IPS-18a (cell line): ENCODE measurements at regions not wholly inside any gene's neighbourhood (a gene's known extent, or its start where the extent isn't known, plus 50 kb on each side); places are given as distances from the start of the nearest gene placed in this dataset.

ENCODE experiments used
- H3K27ac ChIP-seq: one replicate; pipeline ENCODE4 v1.5.1; 2013; ENCODE audit warnings: low read length
- H3K27me3 ChIP-seq: one replicate; pipeline ENCODE4 v1.6.1; 2013; ENCODE audit warnings: mild to moderate bottlenecking, low read length; ENCODE audit not compliant: control insufficient read depth, insufficient read depth
- H3K36me3 ChIP-seq: one replicate; pipeline ENCODE4 v1.6.1; 2013; ENCODE audit warnings: low read depth, low read length; ENCODE audit not compliant: control insufficient read depth
- H3K4me1 ChIP-seq: one replicate; pipeline ENCODE4 v1.6.1; 2013; ENCODE audit warnings: low read depth, low read length; ENCODE audit not compliant: control insufficient read depth
- H3K4me3 ChIP-seq: one replicate; pipeline ENCODE4 v1.5.1; 2013; ENCODE audit warnings: low read length
- H3K9ac ChIP-seq: one replicate; pipeline ENCODE4 v1.6.1; 2013; ENCODE audit warnings: mild to moderate bottlenecking, low read length, moderate library complexity
- H3K9me3 ChIP-seq: one replicate; pipeline ENCODE4 v1.6.1; 2013; ENCODE audit warnings: low read depth, low read length; ENCODE audit not compliant: control insufficient read depth

DNA sequence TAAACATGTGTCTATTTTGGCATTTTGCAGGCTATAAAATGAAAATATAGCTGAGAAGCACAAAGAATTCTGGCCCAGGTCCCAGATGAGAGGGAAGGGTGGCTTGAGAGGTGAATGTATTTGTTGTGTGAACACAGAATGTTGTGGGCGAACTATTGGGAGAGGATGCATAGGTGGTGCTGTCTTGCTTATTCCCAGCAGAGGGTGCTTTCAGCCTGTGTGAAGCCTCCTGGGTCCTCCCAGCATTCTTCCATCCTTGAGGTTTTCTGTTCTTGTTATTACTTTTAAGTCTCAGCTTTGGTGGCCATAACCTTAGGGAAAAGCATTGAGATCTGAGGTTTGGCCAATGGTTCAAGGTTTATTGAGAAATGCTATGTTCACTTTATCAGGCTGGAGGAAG lies 108.7 kb upstream of the SNX19 start:
- Histone ChIP-seq H3K36me3 (no peaks in the 10 kb centered on the region), H3K9ac (no peak overlapping the region), H3K27me3 (no peaks in the 10 kb centered on the region), H3K4me1 (no peaks in the 10 kb centered on the region), H3K4me3 (no peak overlapping the region), H3K9me3 (no peaks in the 10 kb centered on the region), H3K27ac (no peak overlapping the region)

GRCh38 chr11:131025421-131026125 lies 109.3 kb upstream of the SNX19 start:
- Histone ChIP-seq H3K9ac (no peak overlapping the region), H3K9me3 (no peaks in the 10 kb centered on the region), H3K36me3 (no peaks in the 10 kb centered on the region), H3K4me3 (no peak overlapping the region), H3K27me3 (no peaks in the 10 kb centered on the region), H3K27ac (no peak overlapping the region), H3K4me1 (no peaks in the 10 kb centered on the region)

GRCh38 chr11:131027491-131027890 lies 111.2 kb upstream of the SNX19 start:
- Histone ChIP-seq H3K9me3 (no peaks in the 10 kb centered on the region), H3K4me3 (no peak overlapping the region), H3K27ac (no peak overlapping the region), H3K4me1 (no peaks in the 10 kb centered on the region), H3K36me3 (no peaks in the 10 kb centered on the region), H3K27me3 (no peaks in the 10 kb centered on the region), H3K9ac (no peak overlapping the region)

- Histone ChIP-seq H3K4me1 (peaks cover 10% of the 10 kb centered on the region), H3K27me3 (no peaks in the 10 kb centered on the region), H3K4me3 (no peak overlapping the region), H3K9ac (no peak overlapping the region), H3K36me3 (no peaks in the 10 kb centered on the region), H3K27ac (no peak overlapping the region), H3K9me3 (no peaks in the 10 kb centered on the region)
These were observed 116.9 kb upstream of the SNX19 start for GRCh38 chr11:131033151-131033651.

GRCh38 chr11:131036514-131036913 lies 120.2 kb upstream of the SNX19 start:
- Histone ChIP-seq H3K4me3 (no peak overlapping the region), H3K27me3 (no peaks in the 10 kb centered on the region), H3K9me3 (no peaks in the 10 kb centered on the region), H3K4me1 (peaks cover 10% of the 10 kb centered on the region), H3K9ac (no peak overlapping the region), H3K27ac (no peak overlapping the region), H3K36me3 (no peaks in the 10 kb centered on the region)

- H3K9me3 ChIP-seq: no peaks in the 10 kb centered on the region
These were observed 121.6 kb upstream of the SNX19 start for GRCh38 chr11:131037873-131038272.

DNA sequence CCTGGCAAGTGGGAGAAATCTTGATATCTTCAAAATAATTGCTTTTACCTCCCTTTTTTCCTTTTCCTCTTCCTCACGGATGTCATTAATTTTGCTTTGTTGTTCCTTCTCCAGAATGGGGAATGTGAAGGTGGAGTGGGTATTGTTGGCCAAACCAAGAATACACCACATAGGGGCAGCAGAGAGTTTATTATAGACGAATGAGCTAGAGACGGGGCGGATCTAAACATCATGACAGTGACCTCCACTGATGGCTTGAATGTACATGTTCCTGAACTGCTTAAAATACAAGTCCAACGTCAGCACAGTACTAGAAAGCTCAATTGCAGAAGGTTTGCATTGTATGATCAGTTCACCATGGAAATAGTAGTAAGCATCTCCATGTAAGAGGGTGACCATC lies 122.3 kb upstream of the SNX19 start:
- no peak overlapping the region for H3K4me3 ChIP-seq
- peaks cover under 1% of the 10 kb centered on the region for H3K4me1 ChIP-seq
- no peaks in the 10 kb centered on the region for H3K36me3 ChIP-seq
- no peak overlapping the region for H3K27ac ChIP-seq
- no peaks in the 10 kb centered on the region for H3K9me3 ChIP-seq
- H3K27me3 ChIP-seq: no peaks in the 10 kb centered on the region
- no peak overlapping the region for H3K9ac ChIP-seq

More at GRCh38 chr11:131037873-131038272, 121.6 kb upstream of the SNX19 start:
- Histone ChIP-seq H3K36me3 (no peaks in the 10 kb centered on the region), H3K4me3 (no peak overlapping the region), H3K27ac (no peak overlapping the region), H3K9ac (no peak overlapping the region), H3K4me1 (peaks cover 8% of the 10 kb centered on the region), H3K27me3 (no peaks in the 10 kb centered on the region)

GRCh38 chr11:131041331-131042040 lies 125.2 kb upstream of the SNX19 start:
- Histone ChIP-seq H3K4me3 (no peak overlapping the region), H3K9ac (no peak overlapping the region), H3K4me1 (no peaks in the 10 kb centered on the region)

DNA sequence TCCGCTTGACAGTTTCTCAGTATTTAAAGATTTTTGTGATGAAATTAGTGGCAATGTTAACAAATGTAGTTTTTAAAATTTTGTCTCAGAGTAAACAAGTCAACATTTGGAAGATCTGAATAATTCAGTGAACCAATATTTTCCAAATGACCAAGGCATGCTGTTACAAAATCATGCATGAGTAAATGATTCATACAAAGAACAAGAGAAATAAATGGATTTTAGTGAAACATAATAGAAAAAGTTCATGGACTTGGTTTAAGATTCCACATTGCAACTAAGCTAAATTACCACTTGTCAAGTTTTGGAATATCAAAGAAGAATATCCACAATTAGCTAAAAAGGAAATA lies 125.7 kb upstream of the SNX19 start:
- Histone ChIP-seq H3K4me3 (no peak overlapping the region), H3K36me3 (no peaks in the 10 kb centered on the region), H3K9ac (no peak overlapping the region), H3K9me3 (no peaks in the 10 kb centered on the region), H3K27ac (no peak overlapping the region), H3K4me1 (no peaks in the 10 kb centered on the region), H3K27me3 (no peaks in the 10 kb centered on the region)

More at GRCh38 chr11:131041331-131042040, 125.2 kb upstream of the SNX19 start:
- Histone ChIP-seq H3K27me3 (no peaks in the 10 kb centered on the region), H3K27ac (no peak overlapping the region), H3K9me3 (no peaks in the 10 kb centered on the region), H3K36me3 (no peaks in the 10 kb centered on the region)

- no peak overlapping the region for H3K27ac ChIP-seq
- H3K4me3 ChIP-seq: no peak overlapping the region
- H3K27me3 ChIP-seq: no peaks in the 10 kb centered on the region
- no peaks in the 10 kb centered on the region for H3K9me3 ChIP-seq
- H3K9ac ChIP-seq: no peak overlapping the region
- no peaks in the 10 kb centered on the region for H3K36me3 ChIP-seq
- no peaks in the 10 kb centered on the region for H3K4me1 ChIP-seq
These were observed 127.0 kb upstream of the SNX19 start for GRCh38 chr11:131043251-131043650.

- Histone ChIP-seq H3K4me1 (no peaks in the 10 kb centered on the region), H3K36me3 (no peaks in the 10 kb centered on the region), H3K4me3 (no peak overlapping the region), H3K27ac (no peak overlapping the region), H3K27me3 (no peaks in the 10 kb centered on the region), H3K9me3 (no peaks in the 10 kb centered on the region), H3K9ac (no peak overlapping the region)
These were observed 128.6 kb upstream of the SNX19 start for GRCh38 chr11:131044851-131045250.

GRCh38 chr11:131052367-131052766 lies 136.1 kb upstream of the SNX19 start:
- Histone ChIP-seq H3K36me3 (no peaks in the 10 kb centered on the region), H3K4me1 (peaks cover 18% of the 10 kb centered on the region), H3K9ac (no peak overlapping the region), H3K9me3 (no peaks in the 10 kb centered on the region), H3K4me3 (no peak overlapping the region), H3K27ac (no peak overlapping the region), H3K27me3 (peaks cover 3% of the 10 kb centered on the region)
